Aorta (tissue), 5 donors: ENCODE measurements at regions not wholly inside any gene's neighbourhood (a gene's known extent, or its start where the extent isn't known, plus 50 kb on each side); places are given as distances from the start of the nearest gene placed in this dataset.

Experiments
- ATAC-seq: fragments of 200-7000 bp; cut with Tn5 transposase; one replicate; pipeline ENCODE4 v1.9.1; 2022; ENCODE audit warnings: moderate library complexity; ENCODE audit not compliant: low FRiP score
- DNase-seq, 2 donors: peaks; one replicate each; pipeline ENCODE4 v3.0.0-alpha.2; 2020
- H3K27ac ChIP-seq, 2 donors: one replicate each; pipeline ENCODE4 v1.5.1; 2013; ENCODE audit warnings: low read length in 2 of 2, mild to moderate bottlenecking in 2 of 2, moderate library complexity in 2 of 2, control low read depth in 1 of 2, inconsistent platforms in 1 of 2, low read depth in 1 of 2
- H3K27me3 ChIP-seq, 2 donors: one replicate each; pipeline ENCODE4 v1.6.1; 2013; ENCODE audit warnings: control low read depth in 1 of 2, low read length in 1 of 2, mild to moderate bottlenecking in 1 of 2, moderate library complexity in 1 of 2; ENCODE audit not compliant: insufficient read depth in 2 of 2, control insufficient read depth in 1 of 2
- H3K36me3 ChIP-seq, 2 donors: one replicate each; pipeline ENCODE4 v1.6.1; 2013; ENCODE audit warnings: control low read depth in 1 of 2, low read length in 1 of 2, mild to moderate bottlenecking in 1 of 2; ENCODE audit not compliant: insufficient read depth in 2 of 2, control insufficient read depth in 1 of 2
- H3K4me1 ChIP-seq, 2 donors: one replicate each; pipeline ENCODE4 v1.6.1; 2013; ENCODE audit warnings: low read length in 2 of 2, control low read depth in 1 of 2, mild to moderate bottlenecking in 1 of 2, moderate library complexity in 1 of 2; ENCODE audit not compliant: insufficient read depth in 2 of 2, control insufficient read depth in 1 of 2
- H3K4me3 ChIP-seq, 2 donors: one replicate each; pipeline ENCODE4 v1.5.1; 2013; ENCODE audit warnings: low read length in 2 of 2, control low read depth in 1 of 2, mild to moderate bottlenecking in 1 of 2
- H3K9me3 ChIP-seq: one replicate; pipeline ENCODE4 v1.6.1; 2013; ENCODE audit warnings: mild to moderate bottlenecking, low read length; ENCODE audit not compliant: control insufficient read depth
- WGBS, 2 donors: extraction: QIAGEN DNeasy Blood & Tissue Kit; methylation state at CpG; one replicate each; pipeline ENCODE4 v1.1.7; 2013; 5-methylcytosine and 5-hydroxymethylcytosine counted together
- intact Hi-C, 2 donors: fragments of 100-400 bp; cut with DNase I; formaldehyde crosslinking; loops; one replicate each; pipeline versions ENCODE4 v1.14.2 to v1.15.0; 2022
- donor health status: healthy with polysubstance abuse.
- donor health status: Bipolar disorder and iron deficiency.
- donor health status: DM: no; HTN: no; CAD: no.
- donor health status: DM: no; HTN: no; CAD: no.
- donor health status: DM: yes; HTN: yes; CAD: no.

- Histone ChIP-seq H3K36me3 (no peaks in the 10 kb centered on the region), H3K27me3 (no peaks in the 10 kb centered on the region), H3K4me1 (peaks cover 0 to 3% of the 10 kb centered on the region in 2 donors), H3K27ac (no peak overlapping the region), H3K9me3 (no peaks in the 10 kb centered on the region), H3K4me3 (no peak overlapping the region)
- intact Hi-C loops: no loop called here
- ATAC-seq (no peak), DNase-seq (no peak)
- 92 to 93% methylated on average over 6 of the region's 6 CpGs for WGBS, 2 donors
Measured at GRCh38 chr2:120465701-120465988, 119.7 kb downstream of the INHBB start.

DNA sequence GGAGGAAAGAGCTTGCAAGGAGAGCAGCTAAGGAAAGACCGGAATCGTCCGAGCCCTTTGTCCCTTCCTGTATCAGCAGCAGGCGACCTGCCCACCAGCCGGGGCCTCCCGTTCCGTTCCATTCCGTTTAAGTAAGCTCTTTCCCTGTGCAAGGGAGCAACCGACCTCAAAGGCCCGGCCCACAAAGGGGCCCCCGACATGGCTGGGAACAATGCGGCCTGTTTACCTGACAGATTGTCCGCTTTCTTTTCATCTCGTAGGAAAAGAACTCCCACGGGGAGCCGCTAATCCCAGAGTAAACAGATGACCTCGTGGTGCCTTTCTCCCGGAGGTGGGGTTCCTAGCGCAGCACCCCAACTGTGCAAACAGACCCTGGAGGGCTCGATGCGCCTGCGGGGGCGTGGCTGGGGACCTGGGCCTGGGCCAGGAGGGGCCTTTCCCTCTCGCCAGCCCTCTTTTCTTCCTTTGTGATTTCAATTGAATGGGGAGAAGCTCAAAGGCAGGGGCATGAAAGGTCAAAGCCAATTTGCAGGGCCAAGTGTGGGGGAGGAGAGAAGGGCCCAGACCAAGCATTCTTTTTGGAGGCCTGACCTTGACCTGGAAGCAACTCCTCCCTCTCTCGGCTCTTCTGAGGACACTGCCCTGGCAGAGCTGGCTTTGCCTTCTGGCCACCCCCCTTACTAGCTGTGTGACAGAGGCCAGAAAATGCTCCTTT is 120.2 kb downstream of the INHBB start:
- Histone ChIP-seq H3K36me3 (no peaks in the 10 kb centered on the region), H3K4me3 (no peak overlapping the region), H3K27ac (no peak overlapping the region), H3K27me3 (no peaks in the 10 kb centered on the region), H3K4me1 (peaks cover 0 to 5% of the 10 kb centered on the region in 2 donors), H3K9me3 (no peaks in the 10 kb centered on the region)
- DNase-seq (peak; percentile 42 to 73), ATAC-seq (no peak)
- intact Hi-C loops: no loop called here
- WGBS, 2 donors: 86 to 87% methylated on average over 25 of the region's 25 CpGs

- intact Hi-C loops: no loop called here
- H3K9me3 ChIP-seq: no peaks in the 10 kb centered on the region
Measured at GRCh38 chr2:120466704-120467054, 120.7 kb downstream of the INHBB start.

GRCh38 chr2:120468136-120468535 is 122.2 kb downstream of the INHBB start:
- Histone ChIP-seq H3K4me3 (no peak overlapping the region), H3K27ac (no peak overlapping the region), H3K27me3 (no peaks in the 10 kb centered on the region), H3K36me3 (no peaks in the 10 kb centered on the region), H3K4me1 (peaks cover 0 to 5% of the 10 kb centered on the region in 2 donors), H3K9me3 (no peaks in the 10 kb centered on the region)
- intact Hi-C loops: no loop called here
- peak; percentile 30 to 46 for DNase-seq
- ATAC-seq: no peak
- 95 to 96% methylated on average over 6 of the region's 6 CpGs for WGBS, 2 donors

More at GRCh38 chr2:120466704-120467054, 120.7 kb downstream of the INHBB start:
- DNase-seq: peak in 1 of 2 donors; percentile 4
- WGBS, 2 donors: 96 to 97% methylated on average over 2 of the region's 2 CpGs
- Histone ChIP-seq H3K27me3 (no peaks in the 10 kb centered on the region), H3K4me3 (no peak overlapping the region), H3K27ac (no peak overlapping the region), H3K36me3 (no peaks in the 10 kb centered on the region), H3K4me1 (peaks cover 0 to 5% of the 10 kb centered on the region in 2 donors)
- ATAC-seq: no peak

DNA sequence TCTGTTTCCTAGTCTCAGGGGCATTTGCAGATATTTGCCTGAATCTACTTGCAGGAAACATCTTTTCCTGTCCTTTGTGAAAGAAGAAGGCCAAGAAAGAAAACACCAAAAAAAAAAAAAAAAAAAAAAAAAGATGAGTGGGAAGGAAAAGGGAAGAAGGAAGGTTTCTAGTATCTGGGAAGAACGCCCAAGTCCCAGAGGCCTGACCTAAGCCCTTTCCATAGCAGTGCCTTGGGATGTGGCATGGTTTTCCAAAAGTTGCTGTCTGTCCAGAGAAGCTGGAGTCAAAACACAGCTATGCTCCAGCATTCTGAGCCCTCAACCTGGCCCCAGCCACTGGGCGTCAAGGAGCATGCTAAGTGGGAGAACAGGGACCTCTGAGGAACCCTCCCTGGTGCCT is 123.5 kb downstream of the INHBB start:
- Histone ChIP-seq H3K36me3 (no peaks in the 10 kb centered on the region), H3K9me3 (no peaks in the 10 kb centered on the region), H3K4me3 (no peak overlapping the region), H3K27me3 (no peaks in the 10 kb centered on the region), H3K27ac (peak overlapping the region; percentile 68 to 92), H3K4me1 (peaks cover 0 to 5% of the 10 kb centered on the region in 2 donors)
- peak; percentile 43 to 68 for DNase-seq
- 40 to 43% methylated on average over 2 of the region's 2 CpGs for WGBS, 2 donors
- intact Hi-C loops: no loop called here
- ATAC-seq: peak; percentile 42

GRCh38 chr2:120470041-120470965 is 124.4 kb downstream of the INHBB start:
- Histone ChIP-seq H3K9me3 (no peaks in the 10 kb centered on the region), H3K36me3 (no peaks in the 10 kb centered on the region), H3K27ac (peak overlapping the region; percentile 49 to 98), H3K4me3 (no peak overlapping the region), H3K27me3 (no peaks in the 10 kb centered on the region), H3K4me1 (peaks cover 0 to 5% of the 10 kb centered on the region in 2 donors)
- peak; percentile 92 for ATAC-seq
- intact Hi-C loops: loop anchor here (5.0 kb wide), 2 partner anchors 72 to 97 kb away; no protein-coding TSS in a partner anchor
- WGBS, 2 donors: 2 to 5% methylated on average over 14 of the region's 14 CpGs
- DNase-seq: peak; percentile 90 to 91

GRCh38 chr2:120471166-120471565 is 125.2 kb downstream of the INHBB start:
- ATAC-seq (no peak), DNase-seq (no peak)
- no peaks in the 10 kb centered on the region for H3K36me3 ChIP-seq
- no peaks in the 10 kb centered on the region for H3K9me3 ChIP-seq
- intact Hi-C loops: loop anchor here (5.0 kb wide), 2 partner anchors 71 to 96 kb away; no protein-coding TSS in a partner anchor
- peaks cover 0 to 5% of the 10 kb centered on the region in 2 donors for H3K4me1 ChIP-seq
- no peak overlapping the region for H3K4me3 ChIP-seq
- H3K27ac ChIP-seq: peak overlapping the region; percentile 49 to 98
- 70 to 74% methylated on average over 5 of the region's 5 CpGs for WGBS, 2 donors
- H3K27me3 ChIP-seq: no peaks in the 10 kb centered on the region

DNA sequence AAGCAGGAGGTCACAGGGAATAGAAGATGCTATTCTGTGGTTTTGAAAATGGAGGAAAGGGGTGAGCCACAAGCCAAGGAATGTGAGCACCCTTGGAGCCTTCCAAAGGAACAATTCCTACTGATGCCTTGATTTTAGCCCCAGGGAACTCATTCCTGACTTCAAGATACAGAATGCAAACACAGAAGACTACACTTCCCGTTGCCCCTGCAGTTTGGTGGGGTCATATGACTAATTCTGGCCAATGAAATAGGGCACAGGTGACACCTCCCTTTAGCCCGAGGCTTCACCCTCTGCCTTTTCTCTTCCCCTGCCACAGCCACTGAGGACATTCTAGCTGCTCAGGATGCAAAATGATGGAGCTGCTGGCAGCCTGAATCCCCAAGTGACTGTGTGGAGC is 126.1 kb downstream of the INHBB start:
- H3K27ac ChIP-seq: peak overlapping the region in 1 of 2 donors; percentile 98
- intact Hi-C loops: loop anchor here (5.0 kb wide), 2 partner anchors 70 to 95 kb away; no protein-coding TSS in a partner anchor

More for the DNA sequence above, 126.1 kb downstream of the INHBB start:
- DNase-seq: no peak
- Histone ChIP-seq H3K9me3 (no peaks in the 10 kb centered on the region), H3K4me1 (peaks cover 0 to 5% of the 10 kb centered on the region in 2 donors), H3K36me3 (no peaks in the 10 kb centered on the region), H3K27me3 (no peaks in the 10 kb centered on the region), H3K4me3 (no peak overlapping the region)
- no peak for ATAC-seq
- 47 to 50% methylated on average over 2 of the region's 2 CpGs for WGBS, 2 donors
